GM19463 (cell line): ENCODE measurements at regions not wholly inside any gene's neighbourhood (a gene's known extent, or its start where the extent isn't known, plus 50 kb on each side); places are given as distances from the start of the nearest gene placed in this dataset.

Experiments
- ATAC-seq: cut with Tn5 transposase; IDR thresholded peaks from one replicate; pipeline ENCODE4 v1.9.1; 2021; ENCODE audit warnings: mild to moderate bottlenecking, moderate library complexity; ENCODE audit not compliant: unreplicated experiment

GRCh38 chr2:42108852-42109251 is 60.3 kb upstream of the EML4 start:
- no peak for ATAC-seq

GRCh38 chr2:42109959-42110640 is 59.1 kb upstream of the EML4 start:
- no peak for ATAC-seq

GRCh38 chr2:42110641-42111322 is 58.4 kb upstream of the EML4 start:
- no peak for ATAC-seq

GRCh38 chr2:42112418-42112817 is 56.7 kb upstream of the EML4 start:
- no peak for ATAC-seq

- no peak for ATAC-seq
Observed at GRCh38 chr2:42113452-42113851, 55.7 kb upstream of the EML4 start.

- ATAC-seq, result no peak
Observed at GRCh38 chr2:42114091-42114490, 55.1 kb upstream of the EML4 start.

GRCh38 chr2:42115588-42115987 is 53.6 kb upstream of the EML4 start:
- no peak for ATAC-seq

GRCh38 chr2:42116195-42117181 is 52.7 kb upstream of the EML4 start:
- ATAC-seq, result no peak

GRCh38 chr2:42117182-42117579 is 52.0 kb upstream of the EML4 start:
- ATAC-seq, result no peak

- peak; percentile 90 for ATAC-seq
Observed at GRCh38 chr2:42117923-42118753, 51.0 kb upstream of the EML4 start.

- no peak for ATAC-seq
Observed at GRCh38 chr2:42118754-42119569, 50.2 kb upstream of the EML4 start.
